GM12872 (cell line): ENCODE measurements at regions not wholly inside any gene's neighbourhood (a gene's known extent, or its start where the extent isn't known, plus 50 kb on each side); places are given as distances from the start of the nearest gene placed in this dataset.
A peak's percentile ranks its signal among the peaks of the same experiment; 100 is the strongest.

Experiments
- CTCF ChIP-seq: IDR thresholded peaks from 3 replicates; pipeline ENCODE4 v1.5.1; 2011; ENCODE audit warnings: low read depth, mild to moderate bottlenecking, low read length, moderate library complexity; ENCODE audit not compliant: insufficient read depth

DNA sequence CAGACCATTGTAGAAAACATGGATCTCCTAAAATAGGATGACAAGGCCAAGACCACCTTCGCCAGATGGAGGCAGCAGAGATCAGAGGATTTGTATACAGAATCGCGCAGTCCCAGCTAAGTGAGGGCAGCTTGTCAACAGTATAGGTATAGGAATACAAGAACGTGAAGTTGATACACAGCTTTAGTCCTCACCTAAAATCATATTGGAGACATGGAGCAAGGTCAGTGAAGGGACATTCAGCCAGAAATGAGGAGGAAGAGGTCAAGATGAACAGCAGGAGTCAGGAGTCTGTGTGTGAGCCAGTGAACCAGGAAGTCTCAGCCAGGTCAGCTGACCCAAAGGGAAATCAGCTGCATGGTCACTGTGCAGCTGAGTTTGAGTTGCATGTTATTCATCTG, 263.4 kb upstream of the PRKCQ start:
- TF ChIP-seq CTCF: 0 out of 3 replicates have a peak, but pooled peaks have one; percentile 4

DNA sequence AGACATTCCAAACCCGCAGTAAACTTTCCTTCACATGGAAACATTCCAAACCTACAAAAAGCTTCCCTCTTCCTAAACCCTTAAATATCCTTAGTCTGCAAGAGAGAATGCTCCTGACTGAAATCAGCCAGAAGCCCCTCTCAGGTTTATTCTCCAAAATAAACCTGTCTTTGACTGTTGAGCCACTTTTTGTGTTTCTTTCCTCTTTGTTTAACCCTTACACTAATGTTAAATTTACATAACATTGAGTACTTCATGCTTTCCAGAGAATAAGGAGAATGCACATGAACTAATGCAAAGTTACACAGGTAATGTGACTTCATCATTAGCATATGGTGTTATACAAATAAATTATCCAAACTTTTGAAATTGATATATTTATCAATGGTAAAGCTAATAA, 262.6 kb upstream of the PRKCQ start:
- TF ChIP-seq CTCF: no peak

- TF ChIP-seq CTCF: no peak
Observed at GRCh38 chr10:6841761-6842160, 261.7 kb upstream of the PRKCQ start.

DNA sequence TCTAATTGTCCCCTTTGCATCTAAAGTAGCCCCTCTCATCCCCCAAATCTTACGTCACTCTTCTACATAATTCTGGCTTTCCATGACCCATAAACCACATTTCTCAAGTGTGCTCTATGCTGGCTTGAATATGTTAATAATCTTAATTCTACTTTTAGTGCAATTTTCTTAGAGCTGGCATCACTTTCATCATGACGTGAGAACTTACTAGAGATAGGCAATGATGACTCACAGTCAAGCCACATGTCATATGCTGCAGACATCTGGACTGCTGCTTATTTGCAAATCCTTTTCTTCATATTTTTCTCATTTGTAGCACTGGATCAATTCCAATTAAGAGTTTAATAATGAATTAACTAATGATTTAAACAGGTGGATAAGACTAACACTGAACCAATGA, 260.7 kb upstream of the PRKCQ start:
- no peak for TF ChIP-seq CTCF

DNA sequence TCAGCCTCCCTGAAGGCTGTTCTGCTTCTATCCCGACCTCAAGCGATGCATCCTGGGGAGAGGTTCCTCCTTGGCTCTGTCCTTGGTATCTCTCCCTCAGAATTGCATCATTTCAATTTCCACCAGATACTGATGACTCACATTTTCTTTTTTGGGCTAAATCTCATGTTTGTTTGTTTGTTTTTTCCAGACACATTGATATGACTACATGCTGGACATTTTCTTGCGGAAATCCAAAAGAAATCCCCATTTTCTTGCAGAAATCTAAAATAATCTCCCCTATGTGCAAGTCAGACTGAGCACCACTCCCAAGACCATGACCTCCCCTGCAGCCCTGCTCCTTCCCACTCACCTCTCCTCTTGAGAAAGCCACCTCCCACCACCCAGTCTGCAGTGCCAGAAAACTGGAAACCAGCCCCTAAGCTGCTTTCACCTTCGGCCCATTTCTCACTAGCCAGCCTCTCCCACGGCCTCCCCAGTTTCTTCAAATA, 260.2 kb upstream of the PRKCQ start:
- TF ChIP-seq CTCF: no peak

- TF ChIP-seq CTCF: peak; percentile 44; the same call in 1 of the 3 replicates
Observed at GRCh38 chr10:6838118-6838517, 258.0 kb upstream of the PRKCQ start.

DNA sequence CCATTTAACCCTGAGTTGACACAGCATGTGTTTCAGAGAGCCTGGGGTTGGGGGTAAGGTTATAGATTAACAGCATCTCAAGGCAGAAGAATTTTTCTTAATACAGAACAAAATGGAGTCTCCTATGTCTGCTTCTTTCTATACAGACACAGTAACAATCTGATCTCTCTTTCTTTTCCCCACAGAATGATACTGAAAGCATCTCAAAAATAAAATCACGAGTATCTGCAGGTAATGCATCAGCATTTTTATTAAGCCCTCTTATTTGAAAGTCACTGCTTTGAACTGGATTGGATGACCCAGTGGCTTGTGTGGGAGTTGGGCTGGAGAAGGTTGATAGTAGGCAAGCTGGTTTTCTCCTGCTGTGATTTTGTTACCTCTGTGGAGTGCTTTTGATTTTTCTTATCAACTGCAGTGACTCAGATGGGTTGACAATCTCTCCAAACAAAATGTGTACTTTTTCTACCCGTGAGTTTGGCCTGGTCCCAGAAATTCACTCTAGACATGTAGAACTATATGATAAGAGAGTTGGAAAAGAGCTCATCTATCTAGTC, 253.5 kb upstream of the PRKCQ start:
- no peak for TF ChIP-seq CTCF
